BLaER1 treated with 17β-estradiol and CSF1 and Interleukin-3, amounts not matched to agents 10 nM and 100 nM (cell line): ENCODE measurements at regions not wholly inside any gene's neighbourhood (a gene's known extent, or its start where the extent isn't known, plus 50 kb on each side); places are given as distances from the start of the nearest gene placed in this dataset.
A peak's percentile ranks its signal among the peaks of the same experiment; 100 is the strongest.

Source experiments
- H3K27ac ChIP-seq, 11 experiments: shearing (Covaris generic); formaldehyde crosslinking; 2 replicates each; pipeline ENCODE4 v1.8.1; 2022
- H3K27me3 ChIP-seq, 11 experiments: shearing (Covaris generic); formaldehyde crosslinking; 2 replicates each; pipeline ENCODE4 v1.8.1; 2022
- H3K36me3 ChIP-seq, 11 experiments: shearing (Covaris generic); formaldehyde crosslinking; 2 replicates each; pipeline ENCODE4 v1.8.1; 2022
- H3K4me1 ChIP-seq, 10 experiments: shearing (Covaris generic); formaldehyde crosslinking; 2 replicates each; pipeline ENCODE4 v1.8.1; 2022
- H3K4me2 ChIP-seq, 11 experiments: shearing (Covaris generic); formaldehyde crosslinking; 2 replicates each; pipeline ENCODE4 v1.8.1; 2022
- H3K4me3 ChIP-seq, 10 experiments: shearing (Covaris generic); formaldehyde crosslinking; 2 replicates each; pipeline ENCODE4 v1.8.1; 2022
- H3K9ac ChIP-seq, 11 experiments: shearing (Covaris generic); formaldehyde crosslinking; 2 replicates each; pipeline ENCODE4 v1.8.1; 2022
- H3K9me3 ChIP-seq, 11 experiments: shearing (Covaris generic); formaldehyde crosslinking; replicated peaks in 1 of 11; 2 replicates each; pipeline ENCODE4 v1.8.1; 2022
- H4K20me1 ChIP-seq, 11 experiments: shearing (Covaris generic); formaldehyde crosslinking; 2 replicates each; pipeline ENCODE4 v1.8.1; 2022
- Cebpa-rat ChIP-seq, 11 experiments: shearing (Covaris generic); IDR thresholded peaks; 2 replicates each; pipeline ENCODE4 v1.8.1; 2022

DNA sequence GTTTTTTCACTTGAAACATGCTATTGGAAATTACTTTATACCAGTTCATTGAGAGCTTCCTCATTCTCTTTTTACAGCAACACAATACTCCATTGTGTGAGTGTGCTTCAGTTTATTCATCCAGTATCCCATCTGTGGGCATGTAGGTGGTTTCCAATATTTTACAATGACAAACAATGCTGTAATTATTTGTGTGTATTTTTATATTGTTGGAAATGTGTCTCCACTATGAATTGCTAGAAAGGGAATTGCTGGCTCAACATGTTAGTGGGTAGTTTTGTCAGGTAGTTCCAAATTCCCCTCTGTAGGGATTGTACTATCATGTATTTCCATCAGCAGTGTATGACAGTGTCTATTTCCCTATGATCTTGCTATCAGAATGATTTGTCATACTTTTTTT is 65.8 kb upstream of the MAGI1 start:
- Histone ChIP-seq H3K27me3 (no peaks in the 10 kb centered on the region), H4K20me1 (no peaks in the 10 kb centered on the region), H3K9ac (no peak overlapping the region), H3K9me3 (no peaks in the 10 kb centered on the region), H3K36me3 (no peaks in the 10 kb centered on the region), H3K4me3 (no peak overlapping the region), H3K4me1 (peaks cover 0 to 19% (median 7%) of the 10 kb centered on the region in 10 experiments; a peak in 11 of 20 replicates), H3K4me2 (no peak overlapping the region), H3K27ac (no peak overlapping the region)
- TF ChIP-seq Cebpa-rat (IDR thresholded peaks at IDR 0.05) = no peak

DNA sequence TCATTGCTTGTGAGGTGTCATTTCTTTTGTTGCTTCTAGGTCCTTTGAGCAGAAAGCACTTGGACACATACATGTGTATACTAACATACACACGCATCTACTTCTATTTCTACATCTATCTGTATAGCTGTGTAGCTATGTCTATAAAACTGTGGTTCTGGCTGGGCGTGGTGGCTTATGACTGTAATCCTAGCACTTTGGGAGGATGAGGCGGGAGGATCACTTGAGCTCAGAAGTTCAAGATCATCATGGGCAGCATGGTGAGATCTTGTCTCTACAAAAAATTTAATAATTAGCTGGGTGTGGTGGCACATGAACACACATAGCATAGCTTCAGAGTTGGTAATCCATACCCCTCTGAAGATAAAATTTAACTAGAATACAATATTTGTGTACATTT is 65.0 kb upstream of the MAGI1 start:
- Histone ChIP-seq H3K4me3 (no peak overlapping the region), H3K27ac (no peak overlapping the region), H3K9me3 (no peaks in the 10 kb centered on the region), H3K4me1 (peaks cover 0 to 19% (median 7%) of the 10 kb centered on the region in 10 experiments; a peak in 11 of 20 replicates), H3K4me2 (no peak overlapping the region), H3K9ac (no peak overlapping the region), H4K20me1 (no peaks in the 10 kb centered on the region), H3K36me3 (no peaks in the 10 kb centered on the region), H3K27me3 (no peaks in the 10 kb centered on the region)
- no peak for TF ChIP-seq Cebpa-rat (IDR thresholded peaks at IDR 0.05)

DNA sequence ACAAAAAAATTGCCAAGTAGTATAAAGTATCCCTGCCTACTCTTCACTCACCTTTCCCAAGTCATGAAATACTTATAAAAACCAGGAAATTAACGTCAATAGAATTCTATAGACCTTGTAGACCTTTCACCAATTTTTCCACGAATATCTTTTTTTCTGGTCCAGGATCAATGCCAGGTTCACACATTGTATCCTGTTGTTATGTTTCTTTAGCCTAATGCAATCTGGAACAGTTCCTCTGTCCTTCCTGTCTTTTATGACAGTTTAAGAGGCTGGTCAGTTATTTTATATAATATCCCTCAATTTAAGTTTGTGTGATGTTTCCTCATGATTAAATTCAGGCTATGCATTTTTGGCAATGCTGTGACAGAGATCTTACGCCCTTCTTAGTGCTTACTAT is 63.2 kb upstream of the MAGI1 start:
- Histone ChIP-seq H3K36me3 (no peaks in the 10 kb centered on the region), H3K27ac (no peak overlapping the region), H3K4me1 (peaks cover 0 to 14% (median 3%) of the 10 kb centered on the region in 10 experiments; a peak in 10 of 20 replicates), H3K4me3 (no peak overlapping the region), H3K9ac (no peak overlapping the region), H3K9me3 (no peaks in the 10 kb centered on the region), H4K20me1 (no peaks in the 10 kb centered on the region), H3K4me2 (no peak overlapping the region), H3K27me3 (no peaks in the 10 kb centered on the region)
- TF ChIP-seq Cebpa-rat (IDR thresholded peaks at IDR 0.05) = no peak

DNA sequence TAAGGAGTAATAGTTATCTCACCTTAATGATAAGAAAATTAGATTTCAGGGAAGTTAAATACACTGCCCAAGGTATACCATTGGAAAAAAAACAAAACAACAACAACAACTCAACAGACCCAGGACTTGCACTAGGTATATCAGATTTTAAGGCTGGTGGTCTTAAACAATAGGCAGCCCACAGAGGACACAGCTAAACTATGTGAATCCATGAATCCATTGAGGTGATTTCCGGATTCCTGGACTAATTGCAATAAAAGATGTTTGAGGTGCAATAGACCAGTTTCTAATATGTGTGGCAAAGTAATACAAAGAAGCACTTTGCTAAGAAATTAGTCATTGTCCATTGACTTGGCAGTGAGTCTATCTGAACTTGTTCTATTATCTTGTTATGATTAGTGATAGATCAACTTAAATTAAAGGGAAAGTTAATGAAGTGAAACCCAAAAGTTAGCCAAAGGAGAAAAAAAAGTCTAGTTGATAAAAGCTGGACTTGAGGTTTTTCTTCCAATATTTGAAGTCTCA is 60.9 kb upstream of the MAGI1 start:
- H4K20me1 ChIP-seq = no peaks in the 10 kb centered on the region
- peaks cover 0 to 9% (median 6%) of the 10 kb centered on the region in 11 experiments; a peak in 3 of 22 replicates for H3K9me3 ChIP-seq
- H3K4me3 ChIP-seq = no peak overlapping the region
- no peaks in the 10 kb centered on the region for H3K27me3 ChIP-seq
- H3K4me2 ChIP-seq = no peak overlapping the region
- no peak overlapping the region for H3K27ac ChIP-seq
- no peaks in the 10 kb centered on the region for H3K36me3 ChIP-seq
- H3K4me1 ChIP-seq = peaks cover 0 to 15% (median 0%) of the 10 kb centered on the region in 10 experiments; a peak in 4 of 20 replicates
- no peak for TF ChIP-seq Cebpa-rat (IDR thresholded peaks at IDR 0.05)
- no peak overlapping the region for H3K9ac ChIP-seq

DNA sequence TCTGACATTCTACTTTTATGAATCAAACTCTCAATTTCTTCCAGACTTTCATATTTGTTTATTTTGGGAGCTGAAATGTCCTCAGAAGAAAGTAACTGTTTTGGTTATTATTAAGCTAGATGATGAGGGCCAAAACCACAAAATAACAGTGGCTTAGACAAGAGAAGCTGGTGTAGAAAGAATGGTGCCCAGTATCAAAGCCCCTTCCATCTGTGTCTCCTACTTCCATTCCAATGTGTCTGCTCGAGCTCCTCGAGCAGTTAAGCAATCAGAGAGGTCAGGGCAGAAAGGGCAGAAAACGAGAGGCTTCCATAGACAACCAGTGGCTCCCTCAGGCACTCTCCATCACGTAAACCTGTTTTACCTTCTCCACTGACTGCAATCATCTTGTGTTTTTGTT is 59.7 kb upstream of the MAGI1 start:
- Histone ChIP-seq H3K4me2 (no peak overlapping the region), H3K9ac (no peak overlapping the region), H3K27ac (no peak overlapping the region), H3K4me1 (peaks cover 0 to 15% (median 0%) of the 10 kb centered on the region in 10 experiments; a peak in 4 of 20 replicates), H4K20me1 (no peaks in the 10 kb centered on the region), H3K4me3 (no peak overlapping the region), H3K36me3 (no peaks in the 10 kb centered on the region), H3K27me3 (no peaks in the 10 kb centered on the region), H3K9me3 (peaks cover 0 to 9% (median 6%) of the 10 kb centered on the region in 11 experiments; a peak in 3 of 22 replicates)
- no peak for TF ChIP-seq Cebpa-rat (IDR thresholded peaks at IDR 0.05)

DNA sequence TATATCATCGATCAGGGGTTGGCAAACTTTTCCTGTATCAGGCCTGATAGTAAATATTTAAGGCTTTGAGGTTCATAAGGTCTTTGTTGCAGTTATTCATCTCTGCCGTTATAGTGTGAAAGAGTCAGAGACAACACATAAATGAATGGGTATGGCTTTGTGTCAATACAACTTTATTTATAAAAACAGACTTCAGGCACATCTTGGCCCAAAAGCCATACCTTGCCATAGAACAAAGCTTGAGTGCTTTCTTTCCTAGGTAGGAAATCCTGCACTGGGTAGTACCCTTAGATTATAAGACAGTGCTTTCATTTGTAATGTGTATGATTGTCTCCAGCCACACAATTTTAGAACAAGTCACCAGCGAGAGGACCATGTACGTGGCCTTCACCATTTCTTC is 58.9 kb upstream of the MAGI1 start:
- Histone ChIP-seq H3K4me1 (peaks cover 0 to 15% (median 0%) of the 10 kb centered on the region in 10 experiments; a peak in 4 of 20 replicates), H3K27me3 (no peaks in the 10 kb centered on the region), H3K9me3 (peaks cover 0 to 9% (median 6%) of the 10 kb centered on the region in 11 experiments; a peak in 3 of 22 replicates), H3K4me3 (no peak overlapping the region), H3K36me3 (no peaks in the 10 kb centered on the region), H3K9ac (no peak overlapping the region), H3K4me2 (no peak overlapping the region), H4K20me1 (no peaks in the 10 kb centered on the region), H3K27ac (no peak overlapping the region)
- TF ChIP-seq Cebpa-rat (IDR thresholded peaks at IDR 0.05) = no peak

DNA sequence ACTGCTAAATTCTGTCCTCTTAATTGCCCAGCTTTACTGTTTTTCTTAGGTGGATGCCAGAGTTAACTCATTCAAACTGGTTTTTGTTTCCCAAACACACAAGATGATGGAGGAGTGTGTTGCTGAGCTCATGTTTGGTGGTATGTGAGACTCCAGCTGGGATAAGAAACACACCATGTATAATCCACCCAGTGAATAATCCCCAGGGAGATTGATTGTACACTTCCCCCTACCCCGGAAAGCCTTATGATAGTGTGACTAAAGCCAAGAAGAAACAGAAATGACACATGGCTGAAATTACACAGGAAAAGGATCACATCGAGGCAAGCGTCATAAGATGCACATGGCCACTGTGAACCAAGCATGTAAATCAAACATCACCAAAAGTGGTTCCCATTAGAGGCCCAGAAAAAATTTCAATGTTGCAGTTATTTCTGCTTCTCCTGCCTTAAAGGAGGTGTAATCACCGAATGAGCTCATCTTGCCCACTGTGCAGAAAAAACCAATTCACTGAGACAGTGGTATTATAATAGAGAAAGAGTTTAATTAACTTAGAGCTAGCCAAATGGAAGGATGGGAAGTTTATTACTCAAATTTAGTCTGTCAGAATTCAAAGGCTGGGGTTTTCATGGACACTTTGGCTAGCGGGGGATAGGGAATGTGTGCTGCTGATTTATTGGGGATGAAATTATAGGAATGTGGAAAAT is 56.7 kb upstream of the MAGI1 start:
- Histone ChIP-seq H3K9ac (no peak overlapping the region), H3K36me3 (no peaks in the 10 kb centered on the region), H3K4me1 (peaks cover 0 to 11% (median 0%) of the 10 kb centered on the region in 10 experiments; a peak in 4 of 20 replicates), H3K27ac (no peak overlapping the region), H3K9me3 (peaks cover 0 to 9% (median 6%) of the 10 kb centered on the region in 11 experiments; a peak in 3 of 22 replicates), H4K20me1 (no peaks in the 10 kb centered on the region), H3K27me3 (no peaks in the 10 kb centered on the region), H3K4me3 (no peak overlapping the region), H3K4me2 (0 out of 22 replicates have a peak overlapping the region, but pooled peaks of 1 of the 11 experiments have one; percentile 3)
- TF ChIP-seq Cebpa-rat (IDR thresholded peaks at IDR 0.05) = no peak

DNA sequence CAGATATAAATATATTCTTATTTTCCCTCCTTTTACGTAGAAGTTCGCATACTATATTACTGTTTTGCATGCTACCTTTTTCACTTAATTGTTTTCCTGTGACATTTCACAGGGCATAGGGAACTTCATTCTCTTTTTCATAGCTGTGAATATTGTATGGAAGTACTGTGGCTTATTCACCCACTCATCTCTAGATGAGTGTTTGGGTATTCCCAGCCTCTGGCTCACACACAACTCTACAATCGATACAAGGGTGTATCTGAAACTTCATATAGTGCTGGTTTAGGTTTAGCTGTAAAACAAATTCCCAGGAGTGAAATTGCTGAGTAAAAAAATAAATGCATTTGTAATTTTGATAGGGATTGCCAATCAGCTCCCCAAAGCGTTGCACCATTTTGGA is 55.3 kb upstream of the MAGI1 start:
- Histone ChIP-seq H3K9ac (no peak overlapping the region), H4K20me1 (no peaks in the 10 kb centered on the region), H3K4me2 (no peak overlapping the region), H3K4me1 (peaks cover 0 to 7% (median 0%) of the 10 kb centered on the region in 10 experiments; a peak in 1 of 20 replicates), H3K36me3 (no peaks in the 10 kb centered on the region), H3K9me3 (peaks cover 0 to 9% (median 6%) of the 10 kb centered on the region in 11 experiments; a peak in 3 of 22 replicates), H3K4me3 (no peak overlapping the region), H3K27ac (no peak overlapping the region), H3K27me3 (no peaks in the 10 kb centered on the region)
- TF ChIP-seq Cebpa-rat (IDR thresholded peaks at IDR 0.05) = no peak

DNA sequence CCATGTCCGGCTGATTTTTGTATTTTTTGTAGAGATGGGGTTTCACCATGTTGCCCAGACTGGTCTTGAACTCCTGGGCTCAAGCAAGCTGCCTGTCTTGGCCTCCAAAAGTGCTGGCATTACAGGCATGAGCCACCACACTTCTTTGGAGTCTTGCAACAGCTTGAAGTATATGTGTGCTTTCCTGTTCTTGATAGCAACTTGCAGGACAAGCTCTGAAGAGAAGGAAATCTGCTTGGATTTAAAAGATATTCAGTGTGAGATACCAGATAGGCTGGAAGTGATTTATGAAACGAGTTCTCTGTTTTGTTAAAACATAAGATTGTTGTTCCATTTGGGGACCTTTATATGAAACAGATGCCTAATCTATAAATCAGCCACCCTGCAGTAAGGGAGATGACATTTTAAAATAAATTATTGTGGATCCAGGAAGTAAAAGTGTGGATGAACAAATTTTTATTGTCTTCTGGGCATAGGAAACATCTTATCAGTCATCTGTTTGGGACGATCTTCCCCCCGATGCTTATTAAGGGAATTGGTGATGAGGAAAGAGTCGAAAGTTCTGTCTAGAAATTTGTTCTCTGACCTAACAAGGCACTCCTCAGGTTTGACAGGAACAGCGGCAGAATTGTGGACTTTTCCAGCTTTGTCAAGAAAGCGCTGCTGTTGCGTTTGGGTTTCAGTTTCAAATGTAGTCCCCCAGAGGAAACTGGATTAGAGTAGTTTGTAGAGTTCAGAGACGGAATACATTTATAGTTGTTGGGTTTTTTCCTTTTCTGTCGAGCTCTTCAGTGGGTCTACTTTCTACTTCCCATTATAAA is 53.7 kb upstream of the MAGI1 start:
- no peaks in the 10 kb centered on the region for H3K27me3 ChIP-seq
- no peaks in the 10 kb centered on the region for H4K20me1 ChIP-seq
- H3K9me3 ChIP-seq = peaks cover 0 to 9% (median 6%) of the 10 kb centered on the region in 11 experiments; a peak in 3 of 22 replicates
- no peak overlapping the region for H3K4me3 ChIP-seq
- H3K4me1 ChIP-seq = peaks cover 0 to 7% (median 0%) of the 10 kb centered on the region in 10 experiments; a peak in 1 of 20 replicates
- no peak overlapping the region for H3K27ac ChIP-seq
- H3K36me3 ChIP-seq = no peaks in the 10 kb centered on the region
- H3K4me2 ChIP-seq = no peak overlapping the region
- H3K9ac ChIP-seq = no peak overlapping the region
- no peak for TF ChIP-seq Cebpa-rat (IDR thresholded peaks at IDR 0.05)
